ENCODE measurements at regions not wholly inside any gene's neighbourhood (a gene's known extent, or its start where the extent isn't known, plus 50 kb on each side); places are given as distances from the start of the nearest gene placed in this dataset.

DNA sequence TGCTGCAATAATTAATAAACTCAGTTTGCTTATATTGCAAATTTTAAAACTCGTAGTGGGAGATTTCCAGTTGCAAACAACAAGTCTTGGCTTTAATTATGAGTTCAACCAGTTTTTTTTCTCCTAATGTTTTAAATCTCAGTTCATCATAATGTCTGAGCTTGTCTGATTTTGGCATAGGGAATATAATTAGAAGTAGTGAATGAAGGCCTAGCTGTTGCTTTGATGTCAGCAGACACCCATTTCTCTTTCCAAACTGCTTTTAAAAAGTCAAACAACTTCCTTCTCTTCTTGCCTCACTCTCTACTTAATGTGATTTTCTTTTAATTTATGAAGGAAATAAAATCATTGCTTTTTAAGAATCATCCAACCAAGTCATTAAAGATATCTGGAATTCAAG is 1462.1 kb downstream of the DPP10 start:
- H3K4me3 ChIP-seq, result no peak overlapping the region
- no peaks in the 10 kb centered on the region for H4K20me1 ChIP-seq
- no peak overlapping the region for H3K9ac ChIP-seq
- no peak overlapping the region for H3K27ac ChIP-seq
- no peak for TF ChIP-seq Cebpa-rat (IDR thresholded peaks at IDR 0.05)
- H3K36me3 ChIP-seq, result no peaks in the 10 kb centered on the region
- H3K4me1 ChIP-seq, result no peaks in the 10 kb centered on the region
- no peaks in the 10 kb centered on the region for H3K9me3 ChIP-seq
- no peaks in the 10 kb centered on the region for H3K27me3 ChIP-seq
- H3K4me2 ChIP-seq, result no peak overlapping the region

DNA sequence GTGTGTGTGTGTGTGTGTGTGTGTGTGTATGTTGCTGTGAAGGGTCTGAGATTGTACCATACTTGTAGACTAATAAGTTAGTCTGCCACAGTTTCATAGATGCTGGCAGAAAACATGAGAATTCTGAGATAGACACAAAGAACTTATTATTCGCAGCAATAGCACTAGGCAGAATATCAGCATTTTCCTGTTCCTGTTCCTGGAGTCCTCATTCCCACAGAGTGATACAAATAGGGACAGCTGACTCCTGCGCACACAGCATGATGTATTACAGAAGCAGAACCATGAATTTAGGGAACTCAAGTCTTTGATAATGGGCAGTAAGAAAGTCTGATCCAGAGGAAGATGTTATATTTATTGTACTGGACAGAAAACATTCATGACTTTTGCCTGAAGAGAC is 1466.3 kb downstream of the DPP10 start:
- no peak for TF ChIP-seq Cebpa-rat (IDR thresholded peaks at IDR 0.05)
- Histone ChIP-seq H3K27me3 (no peaks in the 10 kb centered on the region), H3K4me3 (no peak overlapping the region), H3K9ac (no peak overlapping the region), H3K4me2 (no peak overlapping the region), H4K20me1 (no peaks in the 10 kb centered on the region), H3K27ac (no peak overlapping the region), H3K9me3 (no peaks in the 10 kb centered on the region), H3K4me1 (no peaks in the 10 kb centered on the region), H3K36me3 (no peaks in the 10 kb centered on the region)

DNA sequence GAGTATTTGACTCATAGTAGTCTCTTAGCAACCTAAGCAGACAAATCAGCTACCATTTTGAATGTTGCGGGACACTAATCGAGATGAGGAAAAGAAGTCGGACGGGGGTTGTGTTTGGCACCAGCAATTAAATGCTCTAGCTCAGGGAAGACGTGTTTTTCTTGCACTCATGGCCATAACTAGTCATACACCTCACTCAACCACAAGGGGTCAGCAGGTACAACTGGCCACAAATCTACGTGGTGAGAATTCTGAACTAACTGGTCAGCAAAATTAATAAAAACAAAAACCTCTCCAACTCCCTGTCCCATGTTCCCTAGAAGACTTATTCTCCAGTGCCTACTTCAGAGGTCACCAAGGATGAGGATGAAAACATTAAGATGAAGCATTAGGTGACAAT is 1467.8 kb downstream of the DPP10 start:
- no peak for TF ChIP-seq Cebpa-rat (IDR thresholded peaks at IDR 0.05)
- no peak overlapping the region for H3K4me3 ChIP-seq
- no peaks in the 10 kb centered on the region for H3K4me1 ChIP-seq
- H3K9me3 ChIP-seq, result no peaks in the 10 kb centered on the region
- H3K4me2 ChIP-seq, result no peak overlapping the region
- H3K27ac ChIP-seq, result no peak overlapping the region
- H4K20me1 ChIP-seq, result no peaks in the 10 kb centered on the region
- no peak overlapping the region for H3K9ac ChIP-seq
- no peaks in the 10 kb centered on the region for H3K27me3 ChIP-seq
- H3K36me3 ChIP-seq, result no peaks in the 10 kb centered on the region

DNA sequence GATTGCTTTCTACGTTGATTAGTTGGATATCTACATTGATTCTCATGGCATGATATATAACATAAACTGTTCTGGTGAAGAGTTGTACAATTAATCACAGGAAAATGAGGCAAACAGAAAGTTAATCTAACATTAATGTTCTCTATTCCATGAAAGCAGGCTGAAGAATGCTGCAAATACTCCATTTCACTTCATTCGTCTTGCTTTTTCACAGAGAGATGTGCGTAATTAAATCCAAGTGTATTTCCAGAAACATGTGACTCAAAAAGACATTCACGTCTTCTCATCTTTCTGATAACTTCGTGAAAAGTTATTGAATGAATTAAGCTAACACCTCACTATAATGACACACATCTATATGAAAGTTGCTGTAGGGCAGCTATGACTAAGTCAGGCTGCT is 1471.5 kb downstream of the DPP10 start:
- H3K36me3 ChIP-seq, result no peaks in the 10 kb centered on the region

DNA sequence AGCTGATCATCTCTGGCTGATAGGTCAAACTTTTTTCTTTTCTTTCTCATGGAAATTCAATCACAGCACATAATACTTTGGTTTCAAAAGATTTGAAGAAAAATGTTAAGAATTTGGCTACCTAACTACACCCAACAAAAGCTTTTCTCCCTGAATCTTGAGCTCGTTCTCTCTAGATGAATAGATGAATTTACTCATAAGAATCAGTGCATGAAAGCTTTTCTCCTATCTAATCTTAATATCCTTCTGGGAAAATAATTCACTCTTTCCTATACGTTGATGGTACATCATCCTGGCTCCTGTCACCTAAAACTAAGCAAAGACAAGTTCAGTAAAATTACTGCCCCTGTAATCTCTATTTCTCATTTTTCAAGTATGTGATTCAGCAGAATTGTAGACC is 1479.1 kb downstream of the DPP10 start:
- no peak overlapping the region for H3K4me2 ChIP-seq
- no peak for TF ChIP-seq Cebpa-rat (IDR thresholded peaks at IDR 0.05)
- no peaks in the 10 kb centered on the region for H3K9me3 ChIP-seq
- H3K4me1 ChIP-seq, result no peaks in the 10 kb centered on the region
- H3K9ac ChIP-seq, result no peak overlapping the region
- no peaks in the 10 kb centered on the region for H3K36me3 ChIP-seq
- H3K4me3 ChIP-seq, result no peak overlapping the region
- no peaks in the 10 kb centered on the region for H4K20me1 ChIP-seq
- H3K27me3 ChIP-seq, result no peaks in the 10 kb centered on the region
- no peak overlapping the region for H3K27ac ChIP-seq

More for the DNA sequence above, 1471.5 kb downstream of the DPP10 start:
- H3K9me3 ChIP-seq, result no peaks in the 10 kb centered on the region
- no peak for TF ChIP-seq Cebpa-rat (IDR thresholded peaks at IDR 0.05)
- H3K4me2 ChIP-seq, result no peak overlapping the region
- no peaks in the 10 kb centered on the region for H3K27me3 ChIP-seq
- H3K9ac ChIP-seq, result no peak overlapping the region
- H3K4me1 ChIP-seq, result no peaks in the 10 kb centered on the region
- no peak overlapping the region for H3K4me3 ChIP-seq
- H4K20me1 ChIP-seq, result no peaks in the 10 kb centered on the region
- no peak overlapping the region for H3K27ac ChIP-seq

DNA sequence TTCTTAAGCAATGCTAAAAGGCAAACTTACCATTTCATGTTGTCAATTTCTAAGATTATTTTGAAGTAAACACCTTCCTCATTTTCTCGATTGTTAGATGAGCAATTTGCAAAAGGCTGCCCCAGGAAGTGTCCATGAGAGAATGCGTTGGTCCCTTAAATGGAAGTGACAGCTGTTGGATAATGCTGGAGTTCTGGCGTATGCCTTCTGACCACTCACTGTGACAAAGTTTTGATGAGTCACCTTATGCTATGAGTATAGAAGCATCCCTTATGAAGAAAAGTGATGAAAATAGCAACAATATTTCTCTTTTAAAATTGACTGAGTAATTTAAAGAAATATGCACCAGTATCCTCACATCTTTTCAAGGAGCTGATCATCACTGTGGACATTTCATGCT is 1497.5 kb downstream of the DPP10 start:
- Histone ChIP-seq H3K27ac (no peak overlapping the region), H4K20me1 (no peaks in the 10 kb centered on the region), H3K4me3 (no peak overlapping the region), H3K4me2 (no peak overlapping the region), H3K36me3 (no peaks in the 10 kb centered on the region), H3K4me1 (no peaks in the 10 kb centered on the region), H3K9ac (no peak overlapping the region), H3K27me3 (no peaks in the 10 kb centered on the region), H3K9me3 (no peaks in the 10 kb centered on the region)
- TF ChIP-seq Cebpa-rat (IDR thresholded peaks at IDR 0.05), result no peak

DNA sequence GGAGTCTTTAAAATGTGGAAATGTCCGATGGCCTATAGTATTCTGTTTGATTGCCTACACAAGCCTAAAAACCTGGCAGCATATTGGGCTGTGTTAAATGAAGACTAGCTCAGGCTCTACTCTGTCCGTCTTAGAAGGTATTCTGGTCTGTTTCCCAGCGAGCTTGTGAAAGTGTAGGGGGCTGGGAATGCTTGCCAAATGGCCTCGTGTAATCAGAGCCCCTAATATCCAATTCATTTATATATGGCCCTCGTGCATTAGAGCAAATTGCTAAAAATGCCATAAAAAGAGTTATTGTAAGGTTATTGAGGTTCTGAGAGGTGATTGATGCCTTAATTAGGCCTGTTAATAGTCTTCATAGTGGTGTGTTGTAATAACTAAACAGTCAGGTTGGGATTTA is 1500.4 kb downstream of the DPP10 start:
- H3K9me3 ChIP-seq, result no peaks in the 10 kb centered on the region
- H3K9ac ChIP-seq, result no peak overlapping the region
- H3K36me3 ChIP-seq, result no peaks in the 10 kb centered on the region
- no peaks in the 10 kb centered on the region for H3K27me3 ChIP-seq
- H3K4me1 ChIP-seq, result peaks cover 5% of the 10 kb centered on the region
- H3K27ac ChIP-seq, result no peak overlapping the region
- H3K4me2 ChIP-seq, result no peak overlapping the region
- TF ChIP-seq Cebpa-rat (IDR thresholded peaks at IDR 0.05), result no peak
- H3K4me3 ChIP-seq, result no peak overlapping the region
- H4K20me1 ChIP-seq, result no peaks in the 10 kb centered on the region

DNA sequence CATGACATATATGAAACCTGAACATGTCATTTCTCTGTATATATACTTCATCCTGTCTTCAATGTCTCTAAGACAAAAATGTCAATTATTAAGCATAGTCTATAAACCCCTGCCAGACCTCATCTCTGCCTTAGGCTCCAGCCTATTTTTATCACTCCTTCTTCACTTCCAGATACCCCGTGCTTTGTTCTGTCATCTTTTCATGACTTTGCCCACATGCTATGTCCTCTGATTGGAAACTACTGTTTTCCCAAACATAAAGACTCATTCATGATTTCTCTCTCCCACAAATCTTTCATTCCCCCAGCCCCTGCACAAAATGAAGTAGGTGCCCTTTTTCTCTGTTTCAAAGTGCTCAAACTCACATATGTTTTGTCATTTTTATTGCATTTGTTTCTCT is 1503.9 kb downstream of the DPP10 start:
- Histone ChIP-seq H3K9me3 (no peaks in the 10 kb centered on the region), H3K27me3 (no peaks in the 10 kb centered on the region), H3K36me3 (no peaks in the 10 kb centered on the region), H3K27ac (no peak overlapping the region), H3K9ac (no peak overlapping the region), H3K4me1 (peaks cover 5% of the 10 kb centered on the region), H3K4me2 (no peak overlapping the region), H3K4me3 (no peak overlapping the region), H4K20me1 (no peaks in the 10 kb centered on the region)
- no peak for TF ChIP-seq Cebpa-rat (IDR thresholded peaks at IDR 0.05)

DNA sequence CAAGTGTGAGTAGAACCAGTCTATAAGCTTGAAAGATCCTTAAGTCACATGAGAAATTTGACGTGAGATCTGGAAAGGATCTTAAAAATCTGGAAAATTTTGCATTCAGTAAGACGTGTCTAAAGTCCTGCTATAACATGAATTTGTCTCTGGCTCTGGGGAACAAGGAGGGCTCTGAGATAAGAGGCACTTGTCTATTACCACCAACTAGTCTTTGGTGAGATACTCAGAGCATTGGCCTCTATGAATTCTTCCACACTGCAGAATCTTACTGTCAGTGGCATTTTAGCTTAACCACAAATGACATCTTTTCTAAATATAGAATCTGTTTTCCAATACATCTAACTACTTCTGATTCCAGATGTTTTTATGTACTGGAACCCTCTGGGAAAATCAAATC is 1504.5 kb downstream of the DPP10 start:
- H3K36me3 ChIP-seq, result no peaks in the 10 kb centered on the region
- TF ChIP-seq Cebpa-rat (IDR thresholded peaks at IDR 0.05), result no peak
- no peak overlapping the region for H3K4me3 ChIP-seq
- peaks cover 5% of the 10 kb centered on the region for H3K4me1 ChIP-seq
- no peaks in the 10 kb centered on the region for H3K27me3 ChIP-seq
- H3K9me3 ChIP-seq, result no peaks in the 10 kb centered on the region
- no peaks in the 10 kb centered on the region for H4K20me1 ChIP-seq
- no peak overlapping the region for H3K27ac ChIP-seq
- H3K4me2 ChIP-seq, result peak overlapping the region; percentile 22; the same call in 1 of the 2 replicates
- no peak overlapping the region for H3K9ac ChIP-seq

DNA sequence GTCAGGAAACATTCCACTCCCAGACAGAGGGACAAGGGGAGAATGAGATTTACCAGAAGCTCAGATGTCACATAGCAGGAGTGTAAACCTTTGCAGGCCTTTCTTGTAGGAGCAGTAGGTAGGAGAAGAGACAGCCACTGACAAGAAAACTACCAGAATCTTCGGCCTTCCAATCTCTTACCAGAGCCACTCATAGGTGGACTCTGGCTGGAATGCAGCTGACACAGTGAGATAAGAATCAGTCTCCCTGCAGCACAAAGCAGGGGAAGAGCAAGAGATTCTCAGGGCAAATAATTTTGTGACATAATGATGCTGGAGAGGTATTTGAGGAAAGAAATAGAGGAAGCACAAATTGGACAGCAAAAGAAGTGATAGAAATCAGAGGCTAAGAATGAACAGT is 1534.5 kb downstream of the DPP10 start:
- H3K9me3 ChIP-seq, result no peaks in the 10 kb centered on the region; the same call in 1 of the 2 replicates
- no peak overlapping the region for H3K4me2 ChIP-seq

DNA sequence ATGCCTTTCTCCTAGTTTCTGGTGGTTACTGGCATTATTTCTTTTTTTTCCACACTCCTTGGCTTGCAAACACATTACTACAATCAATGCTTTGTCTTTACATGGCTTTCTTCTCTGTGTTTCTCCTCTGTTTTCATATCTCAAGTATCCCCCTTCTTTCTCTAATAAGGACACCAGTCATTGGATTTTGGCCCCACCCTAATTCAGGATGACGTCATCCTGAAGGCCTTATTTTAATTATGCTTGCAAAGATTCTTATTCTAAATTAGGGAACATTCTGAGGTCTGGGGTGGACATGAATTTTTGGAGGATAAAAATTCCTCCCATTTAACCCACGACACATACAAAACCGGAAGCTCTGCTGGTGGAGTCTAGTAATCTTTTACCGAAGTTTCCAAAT is 1556.6 kb downstream of the DPP10 start:
- H3K27me3 ChIP-seq, result no peaks in the 10 kb centered on the region
- H4K20me1 ChIP-seq, result no peaks in the 10 kb centered on the region
- no peak overlapping the region for H3K27ac ChIP-seq
- no peaks in the 10 kb centered on the region for H3K9me3 ChIP-seq
- no peaks in the 10 kb centered on the region for H3K4me1 ChIP-seq
- H3K9ac ChIP-seq, result no peak overlapping the region
- no peak overlapping the region for H3K4me2 ChIP-seq
- TF ChIP-seq Cebpa-rat (IDR thresholded peaks at IDR 0.05), result no peak
- H3K4me3 ChIP-seq, result no peak overlapping the region
- H3K36me3 ChIP-seq, result no peaks in the 10 kb centered on the region

More for the DNA sequence above, 1534.5 kb downstream of the DPP10 start:
- Histone ChIP-seq H3K27ac (no peak overlapping the region), H3K4me3 (no peak overlapping the region), H4K20me1 (no peaks in the 10 kb centered on the region), H3K36me3 (no peaks in the 10 kb centered on the region), H3K4me1 (no peaks in the 10 kb centered on the region), H3K9ac (no peak overlapping the region), H3K27me3 (no peaks in the 10 kb centered on the region)
- TF ChIP-seq Cebpa-rat (IDR thresholded peaks at IDR 0.05), result no peak

All from BLaER1 (cell line).